ENCODE measurements at regions not wholly inside any gene's neighbourhood (a gene's known extent, or its start where the extent isn't known, plus 50 kb on each side); places are given as distances from the start of the nearest gene placed in this dataset.

- TF ChIP-seq CTCF (IDR thresholded peaks at IDR 0.05), result no peak
- TF ChIP-seq ZFX (IDR thresholded peaks at IDR 0.05; ENCODE audit: borderline replicate concordance), result no peak
These were observed 348.2 kb downstream of the FBXW7 start for GRCh38 chr4:152187693-152188092.

All from 22Rv1 (cell line).